Fibroblast of lung (primary cell): ENCODE measurements at regions not wholly inside any gene's neighbourhood (a gene's known extent, or its start where the extent isn't known, plus 50 kb on each side); places are given as distances from the start of the nearest gene placed in this dataset.

Experiments used
- CTCF ChIP-seq, 2 donors: IDR thresholded peaks in 1 of 2; conservative IDR thresholded peaks in 1 of 2; 1 replicate in 1 of 2; 2 replicates in 1 of 2; pipeline ENCODE4 v1.5.1; 2011 to 2012; ENCODE audit warnings: low read length in 2 of 2, control low read depth in 1 of 2, inconsistent platforms in 1 of 2, low read depth in 1 of 2, mild to moderate bottlenecking in 1 of 2
- EZH2 ChIP-seq: IDR thresholded peaks from 2 replicates; pipeline ENCODE4 v1.5.1; 2012; ENCODE audit warnings: low read length, control low read depth, mild to moderate bottlenecking; ENCODE audit errors: missing control alignments

GRCh38 chr14:29062466-29062865 lies 295.9 kb downstream of the FOXG1 start:
- no peak for TF ChIP-seq CTCF (conservative IDR thresholded peaks at IDR 0.05 in 1 of 2, IDR thresholded peaks at IDR 0.05 in 1 of 2; ENCODE audit: low read depth in 1 of 2, low read length in 2 of 2)
- no peak for TF ChIP-seq EZH2
